ENCODE measurements at regions not wholly inside any gene's neighbourhood (a gene's known extent, or its start where the extent isn't known, plus 50 kb on each side); places are given as distances from the start of the nearest gene placed in this dataset.

- no peak for DNase-seq
Observed at GRCh38 chr16:66004699-66005098, 361.8 kb upstream of the CDH5 start.

- DNase-seq, result no peak
Observed at GRCh38 chr16:66003201-66003600, 363.3 kb upstream of the CDH5 start.

- no peak for DNase-seq
Observed at GRCh38 chr16:66002601-66003000, 363.9 kb upstream of the CDH5 start.

GRCh38 chr16:66001432-66001831 lies 365.1 kb upstream of the CDH5 start:
- no peak for DNase-seq

GRCh38 chr16:65998443-65998842 lies 368.0 kb upstream of the CDH5 start:
- no peak for DNase-seq

- DNase-seq, result no peak
Observed at GRCh38 chr16:65994291-65994690, 372.2 kb upstream of the CDH5 start.

GRCh38 chr16:65991149-65991701 lies 375.3 kb upstream of the CDH5 start:
- no peak for DNase-seq

GRCh38 chr16:65989861-65990604 lies 376.5 kb upstream of the CDH5 start:
- no peak for DNase-seq

- no peak for DNase-seq
Observed at GRCh38 chr16:65988024-65988595, 378.4 kb upstream of the CDH5 start.

GRCh38 chr16:65984296-65984695 lies 382.2 kb upstream of the CDH5 start:
- no peak for DNase-seq

- DNase-seq, result no peak
Observed at GRCh38 chr16:65981057-65981456, 385.4 kb upstream of the CDH5 start.

- DNase-seq, result no peak
Observed at GRCh38 chr16:65975049-65975708, 391.3 kb upstream of the CDH5 start.

GRCh38 chr16:65967376-65967775 lies 399.1 kb upstream of the CDH5 start:
- DNase-seq, result no peak

- no peak for DNase-seq
Observed at GRCh38 chr16:65965628-65966027, 400.9 kb upstream of the CDH5 start.

GRCh38 chr16:65964752-65965151 lies 401.7 kb upstream of the CDH5 start:
- DNase-seq, result no peak

- DNase-seq, result no peak
Observed at GRCh38 chr16:65961476-65962143, 404.9 kb upstream of the CDH5 start.

GRCh38 chr16:65959983-65960382 lies 406.5 kb upstream of the CDH5 start:
- no peak for DNase-seq

GRCh38 chr16:65958086-65958485 lies 408.4 kb upstream of the CDH5 start:
- DNase-seq, result no peak

GRCh38 chr16:65956100-65956499 lies 410.4 kb upstream of the CDH5 start:
- DNase-seq, result no peak

GRCh38 chr16:65954446-65954845 lies 412.0 kb upstream of the CDH5 start:
- DNase-seq, result no peak

- no peak for DNase-seq
Observed at GRCh38 chr16:65950211-65950610, 416.3 kb upstream of the CDH5 start.

GRCh38 chr16:65948361-65948760 lies 418.1 kb upstream of the CDH5 start:
- no peak for DNase-seq

- no peak for DNase-seq
Observed at GRCh38 chr16:65947951-65948350, 418.5 kb upstream of the CDH5 start.
